ENCODE measurements at regions not wholly inside any gene's neighbourhood (a gene's known extent, or its start where the extent isn't known, plus 50 kb on each side); places are given as distances from the start of the nearest gene placed in this dataset.

GRCh38 chr5:5800801-5801761, 378.6 kb downstream of the ICE1 start:
- no peak overlapping the region for H3K9ac ChIP-seq (replicated peaks; ENCODE audit: extremely low read depth, insufficient read depth, low read length)
- no peaks in the 10 kb centered on the region for H3K36me3 ChIP-seq (ENCODE audit: control insufficient read depth in 2 of 2, extremely low read depth in 1 of 2, insufficient read depth in 2 of 2, low read length in 2 of 2)
- H3K4me2 ChIP-seq (ENCODE audit: insufficient read depth, low read length): no peak overlapping the region
- no peaks in the 10 kb centered on the region for H3K27me3 ChIP-seq (ENCODE audit: control insufficient read depth in 2 of 2, insufficient read depth in 2 of 2, low read length in 2 of 2)
- ChIA-PET CTCF (no interaction called here), POLR2A (no interaction called here)
- dilution Hi-C loops (cut with MboI; ENCODE audit: extremely low pct_ligation_motif_present, low sequenced_read_pairs): no loop called here
- intact Hi-C loops (cut with micrococcal nuclease): no loop called here
- DNase-seq (ENCODE audit: low read depth, low spot score): no peak
- H3K27ac ChIP-seq (ENCODE audit: insufficient read depth, low read depth, low read length): no peak overlapping the region
- no peak for TF ChIP-seq JUN (IDR thresholded peaks at IDR 0.05; ENCODE audit: borderline replicate concordance, insufficient read depth, insufficient read length, low read depth)
- no peak for TF ChIP-seq FOS (IDR thresholded peaks at IDR 0.05; ENCODE audit: borderline replicate concordance, insufficient read depth, low read length)
- TF ChIP-seq MYC (IDR thresholded peaks at IDR 0.05; ENCODE audit: low read depth, low read length): no peak
- TF ChIP-seq POLR2A (IDR thresholded peaks at IDR 0.05; ENCODE audit: low read depth, low read length): no peak
- TF ChIP-seq POLR2AphosphoS5 (IDR thresholded peaks at IDR 0.05; ENCODE audit: insufficient read depth, low read depth, low read length): no peak
- H3K79me2 ChIP-seq (ENCODE audit: control insufficient read depth, insufficient read depth, low read length): no peaks in the 10 kb centered on the region
- H4K20me1 ChIP-seq (replicated peaks; ENCODE audit: control insufficient read depth, extremely low read depth, insufficient read depth, low read length): no peaks in the 10 kb centered on the region
- no peaks in the 10 kb centered on the region for H3K9me1 ChIP-seq (replicated peaks; ENCODE audit: control insufficient read depth, extremely low read depth, insufficient read depth, low read length)
- H3K4me1 ChIP-seq (ENCODE audit: control insufficient read depth, extremely low read depth, insufficient read depth, low read length): no peaks in the 10 kb centered on the region
- no peak overlapping the region for H2AFZ ChIP-seq (ENCODE audit: low read depth, low read length)
- FAIRE-seq: no peak
- BruUV-seq (replicated peaks): no TSS peak
- H3K4me3 ChIP-seq (replicated peaks in 1 of 3; ENCODE audit: insufficient read depth in 1 of 3, low read depth in 1 of 3, low read length in 3 of 3): no peak overlapping the region
- H3K9me3 ChIP-seq (replicated peaks; ENCODE audit: control insufficient read depth, insufficient read depth, low read length): peaks cover 2% of the 10 kb centered on the region

- no peaks in the 10 kb centered on the region for H3K36me3 ChIP-seq (ENCODE audit: control insufficient read depth in 2 of 2, extremely low read depth in 1 of 2, insufficient read depth in 2 of 2, low read length in 2 of 2)
- H3K9ac ChIP-seq (replicated peaks; ENCODE audit: extremely low read depth, insufficient read depth, low read length): no peak overlapping the region
- intact Hi-C loops (cut with micrococcal nuclease) (no loop called here), dilution Hi-C loops (cut with MboI; ENCODE audit: extremely low pct_ligation_motif_present, low sequenced_read_pairs) (no loop called here)
- no peak for TF ChIP-seq POLR2AphosphoS5 (IDR thresholded peaks at IDR 0.05; ENCODE audit: insufficient read depth, low read depth, low read length)
- TF ChIP-seq POLR2A (IDR thresholded peaks at IDR 0.05; ENCODE audit: low read depth, low read length): no peak
- TF ChIP-seq GATA2 (IDR thresholded peaks at IDR 0.05; ENCODE audit: insufficient read depth, insufficient read length, low read depth, low read length): no peak
- TF ChIP-seq, protein P1, sequence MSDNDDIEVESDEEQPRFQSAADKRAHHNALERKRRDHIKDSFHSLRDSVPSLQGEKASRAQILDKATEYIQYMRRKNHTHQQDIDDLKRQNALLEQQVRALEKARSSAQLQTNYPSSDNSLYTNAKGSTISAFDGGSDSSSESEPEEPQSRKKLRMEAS (IDR thresholded peaks at IDR 0.05; ENCODE audit: insufficient read depth, insufficient read length): no peak
- no peak for TF ChIP-seq MYC (IDR thresholded peaks at IDR 0.05; ENCODE audit: low read depth, low read length)
- TF ChIP-seq FOS (IDR thresholded peaks at IDR 0.05; ENCODE audit: borderline replicate concordance, insufficient read depth, low read length): no peak
- TF ChIP-seq EZH2 (IDR thresholded peaks at IDR 0.05; ENCODE audit: borderline replicate concordance, low read depth, low read length, severe bottlenecking): no peak
- TF ChIP-seq CTCF (IDR thresholded peaks at IDR 0.05; ENCODE audit: extremely low read depth in 1 of 2, insufficient read depth in 1 of 2, low read depth in 1 of 2, low read length in 2 of 2): no peak
- TF ChIP-seq JUN (IDR thresholded peaks at IDR 0.05; ENCODE audit: borderline replicate concordance, insufficient read depth, insufficient read length, low read depth): no peak
- no peaks in the 10 kb centered on the region for H4K20me1 ChIP-seq (replicated peaks; ENCODE audit: control insufficient read depth, extremely low read depth, insufficient read depth, low read length)
- no peak overlapping the region for H3K4me3 ChIP-seq (replicated peaks in 1 of 3; ENCODE audit: insufficient read depth in 1 of 3, low read depth in 1 of 3, low read length in 3 of 3)
- no TSS peak for BruUV-seq (replicated peaks)
- no peak overlapping the region for H2AFZ ChIP-seq (ENCODE audit: low read depth, low read length)
- no peaks in the 10 kb centered on the region for H3K27me3 ChIP-seq (ENCODE audit: control insufficient read depth in 2 of 2, insufficient read depth in 2 of 2, low read length in 2 of 2)
- POLR2A ChIA-PET: no interaction called here
- no peaks in the 10 kb centered on the region for H3K9me1 ChIP-seq (replicated peaks; ENCODE audit: control insufficient read depth, extremely low read depth, insufficient read depth, low read length)
- H3K9me3 ChIP-seq (replicated peaks; ENCODE audit: control insufficient read depth, insufficient read depth, low read length): peaks cover 5% of the 10 kb centered on the region
- no peak overlapping the region for H3K4me2 ChIP-seq (ENCODE audit: insufficient read depth, low read length)
- DNase-seq (ENCODE audit: low read depth, low spot score) (no peak), FAIRE-seq (no peak)
- no peaks in the 10 kb centered on the region for H3K79me2 ChIP-seq (ENCODE audit: control insufficient read depth, insufficient read depth, low read length)
- CTCF ChIA-PET: no interaction called here
- H3K27ac ChIP-seq (ENCODE audit: insufficient read depth, low read depth, low read length): no peak overlapping the region
- H3K4me1 ChIP-seq (ENCODE audit: control insufficient read depth, extremely low read depth, insufficient read depth, low read length): no peaks in the 10 kb centered on the region
These were observed 377.3 kb downstream of the ICE1 start for GRCh38 chr5:5799826-5800225.
